ENCODE measurements at regions not wholly inside any gene's neighbourhood (a gene's known extent, or its start where the extent isn't known, plus 50 kb on each side); places are given as distances from the start of the nearest gene placed in this dataset.
"Not testable (repeated sequence)": the region's sequence is repeated elsewhere in the genome, so short reads cannot be mapped to it uniquely, and the experiment has no call there.

DNA sequence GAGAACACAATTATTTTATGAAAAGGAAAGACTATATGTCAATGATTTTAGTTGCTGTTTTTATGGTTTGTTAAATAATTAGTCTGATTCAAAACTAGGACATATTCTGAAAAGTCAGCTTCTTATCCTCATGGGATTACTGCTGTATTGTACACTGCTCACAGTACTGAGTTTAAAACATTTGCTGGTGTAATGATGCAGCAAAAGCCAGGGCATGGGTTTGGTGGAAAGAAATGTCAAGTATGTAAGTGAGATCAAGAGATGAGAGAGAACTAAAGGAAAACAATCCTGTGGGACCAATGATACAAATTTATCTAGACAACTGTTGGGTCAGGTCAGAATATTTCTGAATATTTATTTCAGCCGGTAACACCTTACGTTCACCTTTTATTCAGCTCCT is 210.1 kb upstream of the ARHGEF26 start:
- TF ChIP-seq, protein P1, sequence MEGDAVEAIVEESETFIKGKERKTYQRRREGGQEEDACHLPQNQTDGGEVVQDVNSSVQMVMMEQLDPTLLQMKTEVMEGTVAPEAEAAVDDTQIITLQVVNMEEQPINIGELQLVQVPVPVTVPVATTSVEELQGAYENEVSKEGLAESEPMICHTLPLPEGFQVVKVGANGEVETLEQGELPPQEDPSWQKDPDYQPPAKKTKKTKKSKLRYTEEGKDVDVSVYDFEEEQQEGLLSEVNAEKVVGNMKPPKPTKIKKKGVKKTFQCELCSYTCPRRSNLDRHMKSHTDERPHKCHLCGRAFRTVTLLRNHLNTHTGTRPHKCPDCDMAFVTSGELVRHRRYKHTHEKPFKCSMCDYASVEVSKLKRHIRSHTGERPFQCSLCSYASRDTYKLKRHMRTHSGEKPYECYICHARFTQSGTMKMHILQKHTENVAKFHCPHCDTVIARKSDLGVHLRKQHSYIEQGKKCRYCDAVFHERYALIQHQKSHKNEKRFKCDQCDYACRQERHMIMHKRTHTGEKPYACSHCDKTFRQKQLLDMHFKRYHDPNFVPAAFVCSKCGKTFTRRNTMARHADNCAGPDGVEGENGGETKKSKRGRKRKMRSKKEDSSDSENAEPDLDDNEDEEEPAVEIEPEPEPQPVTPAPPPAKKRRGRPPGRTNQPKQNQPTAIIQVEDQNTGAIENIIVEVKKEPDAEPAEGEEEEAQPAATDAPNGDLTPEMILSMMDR (conservative IDR thresholded peaks at IDR 0.05; ENCODE audit: low read length): no peak
- DNase-seq (ENCODE audit: low read depth): no peak
- H3K4me3 ChIP-seq (ENCODE audit: low read length): no peak overlapping the region

DNA sequence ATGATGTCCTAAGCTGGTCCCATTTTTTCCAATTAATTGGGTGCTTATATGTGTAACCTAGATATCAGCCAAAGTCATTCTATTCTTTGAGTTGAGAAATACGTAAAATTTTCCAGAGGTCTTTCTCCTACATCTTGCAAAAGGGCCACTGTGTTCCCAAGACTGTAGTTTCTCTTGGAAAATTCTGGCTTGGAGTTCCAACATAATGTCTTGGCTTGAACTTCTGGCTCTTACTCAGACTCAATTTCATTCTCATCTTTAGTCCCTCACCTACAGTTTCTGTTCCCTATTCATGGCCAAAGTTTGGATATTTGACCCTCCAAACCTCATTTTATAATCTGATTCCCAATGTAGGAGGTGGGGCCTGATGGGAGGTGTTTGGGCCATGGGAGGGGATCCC is 201.4 kb upstream of the ARHGEF26 start:
- TF ChIP-seq, protein P1 (conservative IDR thresholded peaks at IDR 0.05; ENCODE audit: low read length): no peak
- no peak for DNase-seq (ENCODE audit: low read depth)
- H3K4me3 ChIP-seq (ENCODE audit: low read length): no peak overlapping the region

DNA sequence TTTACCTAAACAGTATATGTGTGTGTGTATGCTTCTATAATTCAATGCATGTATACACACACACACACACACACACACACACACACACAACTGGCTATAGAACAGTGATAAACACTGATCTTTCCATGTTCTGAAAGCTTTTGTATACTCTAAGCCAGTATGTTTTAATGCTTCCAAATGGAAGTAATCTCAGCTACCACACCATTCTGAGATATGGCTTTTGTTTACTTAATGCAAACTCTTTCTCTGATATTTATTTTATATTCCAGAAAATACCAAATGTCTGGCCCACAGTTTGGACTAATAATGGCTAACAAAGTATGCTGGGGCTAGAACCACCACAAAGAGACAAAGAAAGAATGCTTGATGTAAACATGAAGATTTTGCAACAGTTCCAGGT is 199.4 kb upstream of the ARHGEF26 start:
- TF ChIP-seq, protein P1 (conservative IDR thresholded peaks at IDR 0.05; ENCODE audit: low read length): no peak
- H3K4me3 ChIP-seq (ENCODE audit: low read length): no peak overlapping the region
- DNase-seq (ENCODE audit: low read depth): no peak

DNA sequence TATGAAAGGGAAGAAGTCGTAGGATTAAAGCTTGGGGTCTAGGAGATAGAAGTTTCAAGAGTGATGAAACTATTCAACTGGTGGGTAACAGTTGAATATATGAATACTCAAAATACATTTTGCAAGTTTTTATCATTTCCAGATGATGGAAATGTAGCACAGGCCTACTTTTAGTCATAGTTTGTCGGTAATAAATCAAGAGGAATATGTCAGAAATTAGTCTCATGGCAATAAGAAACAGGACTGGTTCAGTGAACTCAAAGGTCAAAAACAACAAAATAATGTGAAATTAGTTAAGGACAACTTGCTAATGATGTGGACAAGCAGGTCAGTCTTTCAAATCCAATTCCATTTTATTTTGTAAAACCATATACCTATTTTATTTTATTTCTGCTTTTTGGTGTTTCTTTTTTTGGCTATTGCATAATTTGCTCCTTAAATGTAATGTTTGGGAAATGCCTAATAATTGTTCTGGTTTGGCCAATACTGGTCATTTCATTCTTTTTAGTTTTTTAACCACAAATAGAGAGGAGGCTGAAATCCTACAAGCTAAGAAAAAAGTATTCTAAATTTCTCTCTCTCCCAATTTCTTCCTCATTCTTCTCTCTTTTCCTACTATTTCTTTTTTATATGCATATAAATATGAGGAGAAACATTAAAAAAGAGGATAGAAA is 195.2 kb upstream of the ARHGEF26 start:
- H3K4me3 ChIP-seq (ENCODE audit: low read length): no peak overlapping the region
- TF ChIP-seq, protein P1 (conservative IDR thresholded peaks at IDR 0.05; ENCODE audit: low read length): no peak
- peak; percentile 51 for DNase-seq (ENCODE audit: low read depth)

DNA sequence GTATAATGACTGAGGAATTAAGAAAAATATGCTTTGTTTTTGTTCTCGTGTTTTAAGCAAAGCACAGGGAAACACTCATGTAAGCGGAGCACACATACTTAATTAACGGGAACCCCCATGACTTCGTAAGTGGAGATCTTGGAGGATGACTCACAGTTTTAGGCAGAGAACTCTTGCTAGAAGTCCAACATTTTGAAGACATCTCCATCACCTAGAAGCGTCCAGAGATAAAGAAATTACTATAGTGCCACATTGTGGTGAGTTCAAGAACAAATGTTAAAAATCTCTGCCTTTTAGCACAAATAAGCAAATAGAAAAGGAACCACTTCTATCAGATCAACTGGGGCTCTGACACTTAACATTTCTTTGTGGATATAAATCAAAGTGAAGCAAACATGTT is 194.1 kb upstream of the ARHGEF26 start:
- TF ChIP-seq, protein P1 (conservative IDR thresholded peaks at IDR 0.05; ENCODE audit: low read length): peak; percentile 57
- no peak overlapping the region for H3K4me3 ChIP-seq (ENCODE audit: low read length)
- DNase-seq (ENCODE audit: low read depth): peak; percentile 89

DNA sequence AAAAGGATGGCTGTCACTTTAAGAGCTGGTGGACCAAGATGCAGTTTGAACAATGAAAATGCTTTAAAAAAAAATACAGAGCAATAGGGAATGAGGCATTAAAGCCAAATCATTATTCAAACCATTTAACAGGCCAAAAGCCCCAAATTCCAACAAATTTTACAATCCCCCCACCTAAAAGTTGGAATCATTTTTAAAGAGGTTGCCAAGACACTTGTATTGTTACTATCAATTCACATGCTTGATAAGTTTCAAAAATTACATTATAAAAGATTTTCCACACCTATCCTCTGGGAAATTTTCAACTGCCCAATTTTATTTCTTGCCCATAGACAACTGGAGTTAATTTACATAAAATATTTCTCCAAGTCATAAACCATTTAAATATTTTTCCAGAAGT is 192.3 kb upstream of the ARHGEF26 start:
- H3K4me3 ChIP-seq (ENCODE audit: low read length): no peak overlapping the region
- TF ChIP-seq, protein P1 (conservative IDR thresholded peaks at IDR 0.05; ENCODE audit: low read length): no peak
- no peak for DNase-seq (ENCODE audit: low read depth)

DNA sequence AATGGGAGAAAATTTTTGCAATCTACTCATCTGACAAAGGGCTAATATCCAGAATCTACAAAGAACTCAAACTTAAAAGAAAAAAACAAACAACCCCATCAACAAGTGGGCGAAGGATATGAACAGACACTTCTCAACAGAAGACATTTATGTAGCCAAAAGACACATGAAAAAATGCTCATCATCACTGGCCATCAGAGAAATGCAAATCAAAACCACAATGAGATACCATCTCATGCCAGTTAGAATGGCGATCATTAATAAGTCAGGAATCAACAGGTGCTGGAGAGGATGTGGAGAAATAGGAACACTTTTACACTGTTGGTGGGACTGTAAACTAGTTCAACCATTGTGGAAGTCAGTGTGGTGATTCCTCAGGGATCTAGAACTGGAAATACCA is 187.7 kb upstream of the ARHGEF26 start:
- DNase-seq (ENCODE audit: low read depth): not testable (repeated sequence)

DNA sequence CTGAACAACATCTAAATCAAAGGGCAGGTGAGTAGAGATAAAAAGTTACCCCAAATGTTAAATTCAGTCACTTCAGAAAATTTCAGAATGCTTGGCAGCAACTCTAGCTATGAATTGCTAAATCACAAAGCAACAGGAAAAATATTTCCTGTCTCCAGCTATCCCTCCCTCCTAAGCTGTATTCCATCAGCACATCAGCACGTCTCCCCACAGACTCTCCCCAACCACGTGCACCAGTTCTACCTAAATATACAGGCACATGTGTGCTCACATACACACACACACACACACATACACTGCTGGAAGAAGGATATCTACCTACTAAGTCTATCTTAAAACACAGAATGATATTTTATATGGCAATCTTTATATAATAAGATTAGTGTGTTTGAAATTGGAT is 177.1 kb upstream of the ARHGEF26 start:
- no peak overlapping the region for H3K4me3 ChIP-seq (ENCODE audit: low read length)
- TF ChIP-seq, protein P1 (conservative IDR thresholded peaks at IDR 0.05; ENCODE audit: low read length): no peak
- DNase-seq (ENCODE audit: low read depth): no peak

More for the DNA sequence above, 187.7 kb upstream of the ARHGEF26 start:
- not testable (repeated sequence) for H3K4me3 ChIP-seq (ENCODE audit: low read length)

Measured in AG10803 (cell line).